IMR-90 (cell line): ENCODE measurements at regions not wholly inside any gene's neighbourhood (a gene's known extent, or its start where the extent isn't known, plus 50 kb on each side); places are given as distances from the start of the nearest gene placed in this dataset.

Experiments used
- BHLHE40 ChIP-seq: fragments of 150-350 bp; IDR thresholded peaks from 2 replicates; pipeline ENCODE4 v1.6.1; 2016; ENCODE audit warnings: mild to moderate bottlenecking, low read depth, low read length
- CEBPB ChIP-seq: IDR thresholded peaks from 2 replicates; pipeline ENCODE4 v1.6.1; 2012; ENCODE audit warnings: low read depth, low read length, improper control_type of control experiment
- CTCF ChIP-seq: conservative IDR thresholded peaks from 2 replicates; pipeline ENCODE4 v1.5.1; 2012; ENCODE audit warnings: mild to moderate bottlenecking, low read depth, low read length, improper control_type of control experiment
- ELK1 ChIP-seq: fragments of 150-350 bp; IDR thresholded peaks from 2 replicates; pipeline ENCODE4 v1.6.1; 2016; ENCODE audit warnings: low read depth, mild to moderate bottlenecking, low read length, moderate library complexity, borderline replicate concordance
- FOS ChIP-seq: fragments of 150-350 bp; IDR thresholded peaks from 2 replicates; pipeline ENCODE4 v1.6.1; 2016; ENCODE audit warnings: low read depth, low read length
- MAZ ChIP-seq: IDR thresholded peaks from 2 replicates; pipeline ENCODE4 v1.6.1; 2012; ENCODE audit warnings: low read depth, mild to moderate bottlenecking, low read length, improper control_type of control experiment, moderate library complexity, borderline replicate concordance
- MXI1 ChIP-seq: IDR thresholded peaks from 2 replicates; pipeline ENCODE4 v1.6.1; 2012; ENCODE audit warnings: low read depth, mild to moderate bottlenecking, low read length, moderate library complexity, borderline replicate concordance
- POLR2A ChIP-seq: IDR thresholded peaks from 2 replicates; pipeline ENCODE4 v1.6.1; 2012; ENCODE audit warnings: mild to moderate bottlenecking, low read depth, low read length
- RAD21 ChIP-seq: IDR thresholded peaks from 2 replicates; pipeline ENCODE4 v1.6.1; 2012; ENCODE audit warnings: low read length, improper control_type of control experiment
- RCOR1 ChIP-seq: IDR thresholded peaks from 2 replicates; pipeline ENCODE4 v1.6.1; 2012; ENCODE audit warnings: mild to moderate bottlenecking, low read length, improper control_type of control experiment; ENCODE audit not compliant: insufficient replicate concordance
- RFX5 ChIP-seq: IDR thresholded peaks from 2 replicates; pipeline ENCODE4 v1.8.0; 2012; ENCODE audit warnings: low read depth, mild to moderate bottlenecking, low read length, moderate library complexity
- SMC3 ChIP-seq: fragments of 150-350 bp; IDR thresholded peaks from 2 replicates; pipeline ENCODE4 v1.6.1; 2016; ENCODE audit warnings: low read depth, mild to moderate bottlenecking, antibody characterized with exemption, low read length, moderate library complexity
- USF2 ChIP-seq: fragments of 150-350 bp; IDR thresholded peaks from 2 replicates; pipeline ENCODE4 v1.6.1; 2017; ENCODE audit warnings: mild to moderate bottlenecking, antibody characterized with exemption, low read length, low read depth

- TF ChIP-seq CEBPB (no peak), CTCF (no peak), BHLHE40 (no peak), RCOR1 (no peak), MXI1 (no peak), POLR2A (no peak), RAD21 (no peak), ELK1 (no peak), FOS (no peak), SMC3 (no peak), MAZ (no peak), RFX5 (no peak), USF2 (no peak)
These were observed 66.8 kb upstream of the SMC2 start for GRCh38 chr9:104027295-104027694.
